Stimulated activated effector memory CD8-positive, alpha-beta T cell treated with anti-CD3 and anti-CD28 coated beads, Interleukin-12 subunit alpha, Interleukin-12 subunit beta, amount 100 ng/mL, for 72 hours (primary cell): ENCODE measurements at regions not wholly inside any gene's neighbourhood (a gene's known extent, or its start where the extent isn't known, plus 50 kb on each side); places are given as distances from the start of the nearest gene placed in this dataset.

Source experiments
- ATAC-seq: fragments of 150-1000 bp; cut with Tn5 transposase; 2 replicates; pipeline ENCODE4 v1.10.0; 2021
- DNase-seq, 2 donors: peaks; one replicate each; pipeline ENCODE4 v3.0.0; 2021 to 2022; ENCODE audit warnings: low spot score in 2 of 2
- H3K27ac Mint-ChIP-seq: one replicate; pipeline ENCODE4 v1.8.0; 2022; ENCODE audit warnings: mild to moderate bottlenecking, mixed read lengths
- H3K36me3 Mint-ChIP-seq: one replicate; pipeline ENCODE4 v1.8.0; 2022; ENCODE audit warnings: mild to moderate bottlenecking, mixed read lengths
- H3K4me1 Mint-ChIP-seq: one replicate; pipeline ENCODE4 v1.8.0; 2022; ENCODE audit warnings: mixed read lengths
- H3K4me3 Mint-ChIP-seq: one replicate; pipeline ENCODE4 v1.8.0; 2022; ENCODE audit warnings: mild to moderate bottlenecking, mixed read lengths
- H3K9me3 Mint-ChIP-seq: one replicate; pipeline ENCODE4 v1.8.0; 2022; ENCODE audit warnings: mixed read lengths

GRCh38 chr10:7026818-7027217 lies 384.0 kb downstream of the SFMBT2 start:
- no peak overlapping the region for H3K27ac Mint-ChIP-seq
- DNase-seq: no peak
- H3K4me3 Mint-ChIP-seq: no peak overlapping the region
- H3K36me3 Mint-ChIP-seq: peaks cover 13% of the 10 kb centered on the region
- H3K4me1 Mint-ChIP-seq: peaks cover 41% of the 10 kb centered on the region
- H3K9me3 Mint-ChIP-seq: peaks cover 13% of the 10 kb centered on the region
- ATAC-seq: no peak

DNA sequence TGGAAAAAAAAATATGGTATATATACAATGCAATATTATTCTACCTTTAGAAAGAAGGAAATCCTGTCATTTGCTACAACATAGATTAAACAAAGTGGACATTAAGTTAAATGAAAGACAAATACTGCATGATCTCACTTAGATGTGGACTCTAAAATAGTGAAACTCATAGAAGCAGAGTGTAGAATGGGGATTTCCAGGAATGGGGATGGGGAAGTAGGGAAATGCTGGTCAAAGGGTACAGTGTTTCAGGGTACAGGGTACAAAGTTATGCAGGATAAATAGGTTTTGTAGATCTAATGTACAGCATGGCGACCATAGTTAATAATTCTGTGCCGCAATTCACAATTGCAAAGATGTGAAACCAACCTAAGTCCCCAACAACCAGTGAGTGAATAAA lies 385.5 kb downstream of the SFMBT2 start:
- H3K9me3 Mint-ChIP-seq: peaks cover 11% of the 10 kb centered on the region
- H3K4me1 Mint-ChIP-seq: peaks cover 39% of the 10 kb centered on the region
- no peak for DNase-seq
- no peak overlapping the region for H3K4me3 Mint-ChIP-seq
- no peak overlapping the region for H3K27ac Mint-ChIP-seq
- peaks cover 8% of the 10 kb centered on the region for H3K36me3 Mint-ChIP-seq
- no peak for ATAC-seq

DNA sequence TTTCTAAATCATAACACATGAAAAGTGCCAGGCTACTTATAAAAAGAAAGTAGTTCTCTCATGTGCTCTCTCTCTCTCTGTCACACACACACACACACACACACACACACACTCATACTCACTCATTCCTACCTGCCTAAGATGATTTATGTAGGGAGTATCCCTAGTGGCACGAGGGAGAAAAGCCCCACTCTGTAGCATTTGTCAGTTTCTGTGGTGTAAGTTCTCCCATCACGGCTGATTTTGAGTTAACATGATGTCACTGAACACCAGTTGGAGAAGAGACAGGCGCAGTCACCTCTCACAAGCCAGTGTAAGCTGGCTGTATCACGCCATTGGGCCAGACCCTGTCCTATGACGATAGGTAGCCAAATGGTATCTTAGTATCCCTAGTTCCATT lies 395.4 kb downstream of the SFMBT2 start:
- no peak overlapping the region for H3K27ac Mint-ChIP-seq
- peak; percentile 46 for ATAC-seq
- H3K9me3 Mint-ChIP-seq: peaks cover 5% of the 10 kb centered on the region
- H3K4me1 Mint-ChIP-seq: peaks cover 11% of the 10 kb centered on the region
- no peaks in the 10 kb centered on the region for H3K36me3 Mint-ChIP-seq
- no peak overlapping the region for H3K4me3 Mint-ChIP-seq
- no peak for DNase-seq

DNA sequence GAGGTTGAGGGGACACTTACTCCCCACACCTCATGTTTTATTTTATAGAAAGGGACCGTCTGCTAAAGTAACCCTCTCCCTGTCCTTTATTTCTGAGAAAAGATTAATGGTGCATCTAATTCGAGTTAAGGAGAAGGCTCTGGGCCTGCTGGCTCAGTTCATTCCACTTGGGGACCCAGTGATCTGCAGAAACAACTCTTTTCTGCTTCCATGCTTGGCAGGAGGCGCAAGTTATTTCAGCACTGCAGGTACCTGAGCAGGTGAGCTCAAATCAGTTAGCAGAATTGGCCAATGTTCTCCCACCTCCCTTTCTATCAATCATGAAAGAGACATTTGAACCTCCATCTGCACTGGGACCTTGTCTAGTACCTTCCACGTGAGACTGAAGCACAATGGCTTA lies 396.1 kb downstream of the SFMBT2 start:
- Mint-ChIP-seq H3K4me1 (peaks cover 10% of the 10 kb centered on the region), H3K36me3 (no peaks in the 10 kb centered on the region), H3K27ac (no peak overlapping the region), H3K4me3 (no peak overlapping the region), H3K9me3 (peaks cover 4% of the 10 kb centered on the region)
- DNase-seq (no peak), ATAC-seq (no peak)

- no peak overlapping the region for H3K4me3 Mint-ChIP-seq
- no peaks in the 10 kb centered on the region for H3K36me3 Mint-ChIP-seq
- H3K27ac Mint-ChIP-seq: no peak overlapping the region
- H3K4me1 Mint-ChIP-seq: peaks cover 6% of the 10 kb centered on the region
- H3K9me3 Mint-ChIP-seq: peaks cover 2% of the 10 kb centered on the region
- no peak for DNase-seq
- ATAC-seq: no peak
Observed at GRCh38 chr10:7011994-7012393, 398.8 kb downstream of the SFMBT2 start.

- Mint-ChIP-seq H3K36me3 (no peaks in the 10 kb centered on the region), H3K9me3 (peaks cover 2% of the 10 kb centered on the region), H3K4me1 (peaks cover 9% of the 10 kb centered on the region), H3K27ac (no peak overlapping the region), H3K4me3 (no peak overlapping the region)
- no peak for DNase-seq
- no peak for ATAC-seq
Observed at GRCh38 chr10:7008645-7009044, 402.2 kb downstream of the SFMBT2 start.

- Mint-ChIP-seq H3K4me3 (no peak overlapping the region), H3K36me3 (no peaks in the 10 kb centered on the region), H3K27ac (no peak overlapping the region), H3K4me1 (peaks cover 11% of the 10 kb centered on the region), H3K9me3 (peaks cover 2% of the 10 kb centered on the region)
- no peak for DNase-seq
- no peak for ATAC-seq
Observed at GRCh38 chr10:7007600-7008190, 403.1 kb downstream of the SFMBT2 start.

GRCh38 chr10:7006566-7006965 lies 404.3 kb downstream of the SFMBT2 start:
- peaks cover 2% of the 10 kb centered on the region for H3K9me3 Mint-ChIP-seq
- no peak for ATAC-seq
- peaks cover 11% of the 10 kb centered on the region for H3K4me1 Mint-ChIP-seq
- H3K4me3 Mint-ChIP-seq: no peak overlapping the region
- no peak overlapping the region for H3K27ac Mint-ChIP-seq
- no peak for DNase-seq
- H3K36me3 Mint-ChIP-seq: no peaks in the 10 kb centered on the region

GRCh38 chr10:7003831-7004395 lies 406.9 kb downstream of the SFMBT2 start:
- no peak for ATAC-seq

DNA sequence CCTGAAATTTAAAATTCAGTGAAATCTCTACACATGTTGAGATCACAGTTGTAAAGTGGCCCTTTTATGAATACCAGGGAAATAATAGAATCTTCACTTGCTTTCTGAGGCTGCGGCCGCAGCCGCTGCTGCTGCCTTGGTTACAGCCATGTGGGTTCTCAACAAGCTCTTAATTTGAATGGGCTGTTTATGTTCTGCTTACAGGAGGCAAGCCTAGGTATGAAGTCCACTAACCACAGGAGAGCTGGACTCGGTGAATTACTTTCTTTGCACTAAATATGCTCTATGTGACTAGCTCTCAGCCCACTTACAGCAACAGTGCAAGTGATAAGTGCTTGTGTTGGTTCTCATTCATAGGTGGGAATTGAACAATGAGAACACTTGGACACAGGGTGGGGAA lies 410.8 kb downstream of the SFMBT2 start:
- no peaks in the 10 kb centered on the region for H3K9me3 Mint-ChIP-seq
- no peak overlapping the region for H3K4me3 Mint-ChIP-seq
- H3K4me1 Mint-ChIP-seq: peaks cover 17% of the 10 kb centered on the region

More at GRCh38 chr10:7003831-7004395, 406.9 kb downstream of the SFMBT2 start:
- DNase-seq: no peak
- no peaks in the 10 kb centered on the region for H3K36me3 Mint-ChIP-seq
- H3K27ac Mint-ChIP-seq: no peak overlapping the region
- peaks cover 17% of the 10 kb centered on the region for H3K4me1 Mint-ChIP-seq
- H3K9me3 Mint-ChIP-seq: peaks cover 2% of the 10 kb centered on the region
- H3K4me3 Mint-ChIP-seq: no peak overlapping the region

GRCh38 chr10:6999232-6999925 lies 411.5 kb downstream of the SFMBT2 start:
- Mint-ChIP-seq H3K36me3 (no peaks in the 10 kb centered on the region), H3K9me3 (no peaks in the 10 kb centered on the region)
- ATAC-seq: no peak

More for the DNA sequence above, 410.8 kb downstream of the SFMBT2 start:
- DNase-seq (no peak), ATAC-seq (no peak)
- Mint-ChIP-seq H3K27ac (no peak overlapping the region), H3K36me3 (no peaks in the 10 kb centered on the region)

GRCh38 chr10:6997509-6997908 lies 413.3 kb downstream of the SFMBT2 start:
- DNase-seq (no peak), ATAC-seq (no peak)
- Mint-ChIP-seq H3K9me3 (no peaks in the 10 kb centered on the region), H3K4me1 (peaks cover 6% of the 10 kb centered on the region), H3K4me3 (no peak overlapping the region), H3K36me3 (no peaks in the 10 kb centered on the region), H3K27ac (no peak overlapping the region)

More at GRCh38 chr10:6999232-6999925, 411.5 kb downstream of the SFMBT2 start:
- Mint-ChIP-seq H3K4me3 (no peak overlapping the region), H3K27ac (no peak overlapping the region), H3K4me1 (peaks cover 15% of the 10 kb centered on the region)
- no peak for DNase-seq

DNA sequence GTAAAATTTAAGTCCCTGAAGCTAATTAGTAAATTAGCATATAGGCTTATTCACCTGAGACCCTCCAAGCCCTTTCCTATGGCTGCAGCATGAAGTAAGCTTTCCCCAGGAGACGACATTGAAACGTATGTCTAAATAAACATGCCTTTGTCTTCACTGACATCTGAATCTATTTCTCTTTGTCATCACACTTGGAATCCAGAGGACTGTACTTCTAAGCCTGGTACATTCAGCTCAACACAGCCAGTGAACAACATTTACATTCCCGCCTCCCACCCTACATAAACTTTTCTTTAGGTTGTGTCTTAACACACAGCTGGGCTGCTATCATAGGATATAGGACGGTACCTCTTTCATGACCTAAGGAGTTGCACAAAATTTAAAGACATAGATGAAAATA lies 414.4 kb downstream of the SFMBT2 start:
- no peaks in the 10 kb centered on the region for H3K36me3 Mint-ChIP-seq
- ATAC-seq: no peak
- H3K27ac Mint-ChIP-seq: no peak overlapping the region
- H3K4me1 Mint-ChIP-seq: peaks cover 6% of the 10 kb centered on the region
- H3K9me3 Mint-ChIP-seq: no peaks in the 10 kb centered on the region
- DNase-seq: no peak
- H3K4me3 Mint-ChIP-seq: no peak overlapping the region

- no peak overlapping the region for H3K27ac Mint-ChIP-seq
- H3K9me3 Mint-ChIP-seq: no peaks in the 10 kb centered on the region
- DNase-seq: no peak
- ATAC-seq: no peak
- peaks cover 10% of the 10 kb centered on the region for H3K4me1 Mint-ChIP-seq
- no peaks in the 10 kb centered on the region for H3K36me3 Mint-ChIP-seq
- no peak overlapping the region for H3K4me3 Mint-ChIP-seq
Observed at GRCh38 chr10:6995831-6996230, 415.0 kb downstream of the SFMBT2 start.

- ATAC-seq (no peak), DNase-seq (no peak)
- Mint-ChIP-seq H3K4me1 (peaks cover 15% of the 10 kb centered on the region), H3K4me3 (no peak overlapping the region), H3K9me3 (no peaks in the 10 kb centered on the region), H3K27ac (no peak overlapping the region), H3K36me3 (no peaks in the 10 kb centered on the region)
Observed at GRCh38 chr10:6995341-6995740, 415.3 kb upstream of the PRKCQ start.

- DNase-seq (no peak), ATAC-seq (no peak)
- Mint-ChIP-seq H3K4me1 (peaks cover 19% of the 10 kb centered on the region), H3K27ac (peak overlapping the region; percentile 15), H3K4me3 (no peak overlapping the region), H3K9me3 (no peaks in the 10 kb centered on the region), H3K36me3 (no peaks in the 10 kb centered on the region)
Observed at GRCh38 chr10:6990891-6991290, 410.8 kb upstream of the PRKCQ start.
